ENCODE measurements at regions not wholly inside any gene's neighbourhood (a gene's known extent, or its start where the extent isn't known, plus 50 kb on each side); places are given as distances from the start of the nearest gene placed in this dataset.

DNA sequence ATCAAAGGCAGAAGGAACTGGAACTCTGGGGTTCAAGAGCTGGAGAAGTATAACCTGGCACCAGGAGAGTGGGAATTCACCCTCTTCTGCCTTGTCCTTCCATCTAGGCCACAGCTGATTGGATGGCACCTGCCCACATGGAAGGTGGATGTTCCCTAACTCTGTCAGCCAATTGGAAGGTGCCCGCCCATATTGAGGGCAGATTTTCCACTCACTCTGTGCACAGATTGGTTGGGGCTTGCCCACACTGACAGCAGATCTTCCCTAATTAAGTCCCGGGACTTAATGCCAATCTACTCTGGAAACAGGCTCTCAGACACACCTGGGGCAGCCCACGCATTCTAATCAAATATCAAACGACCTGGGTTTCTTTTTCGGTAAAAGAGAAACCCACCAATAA lies 1142.3 kb upstream of the CELF2 start:
- TF ChIP-seq, protein P1, sequence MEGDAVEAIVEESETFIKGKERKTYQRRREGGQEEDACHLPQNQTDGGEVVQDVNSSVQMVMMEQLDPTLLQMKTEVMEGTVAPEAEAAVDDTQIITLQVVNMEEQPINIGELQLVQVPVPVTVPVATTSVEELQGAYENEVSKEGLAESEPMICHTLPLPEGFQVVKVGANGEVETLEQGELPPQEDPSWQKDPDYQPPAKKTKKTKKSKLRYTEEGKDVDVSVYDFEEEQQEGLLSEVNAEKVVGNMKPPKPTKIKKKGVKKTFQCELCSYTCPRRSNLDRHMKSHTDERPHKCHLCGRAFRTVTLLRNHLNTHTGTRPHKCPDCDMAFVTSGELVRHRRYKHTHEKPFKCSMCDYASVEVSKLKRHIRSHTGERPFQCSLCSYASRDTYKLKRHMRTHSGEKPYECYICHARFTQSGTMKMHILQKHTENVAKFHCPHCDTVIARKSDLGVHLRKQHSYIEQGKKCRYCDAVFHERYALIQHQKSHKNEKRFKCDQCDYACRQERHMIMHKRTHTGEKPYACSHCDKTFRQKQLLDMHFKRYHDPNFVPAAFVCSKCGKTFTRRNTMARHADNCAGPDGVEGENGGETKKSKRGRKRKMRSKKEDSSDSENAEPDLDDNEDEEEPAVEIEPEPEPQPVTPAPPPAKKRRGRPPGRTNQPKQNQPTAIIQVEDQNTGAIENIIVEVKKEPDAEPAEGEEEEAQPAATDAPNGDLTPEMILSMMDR (conservative IDR thresholded peaks at IDR 0.05), result no peak
- no peak for TF ChIP-seq EZH2 (IDR thresholded peaks at IDR 0.05; ENCODE audit: low read depth)
